HCT116 (cell line): ENCODE measurements at regions not wholly inside any gene's neighbourhood (a gene's known extent, or its start where the extent isn't known, plus 50 kb on each side); places are given as distances from the start of the nearest gene placed in this dataset.

ENCODE experiments used
- ATAC-seq: fragments of 200-7000 bp; cut with Tn5 transposase; 2 replicates; pipeline ENCODE4 v1.9.1; 2020; ENCODE audit warnings: mild to moderate bottlenecking, moderate library complexity
- BruUV-seq: library from RNA; stranded (reverse); fragments of 400-500 nt; replicated peaks from 2 replicates; lab custom pipeline; 2021; lab: Mats Ljungman, UMichigan
- CTCF ChIA-PET: fragments of 300-600 bp; sonication (Branson Sonifier 250); formaldehyde crosslinking; loops from one replicate; lab custom pipeline; 2021; ENCODE audit warnings: antibody characterized with exemption; lab: Charles Lee
- POLR2A ChIA-PET: fragments of 300-600, 350-600 bp; sonication (Branson Sonifier 250); formaldehyde crosslinking; loops from one replicate; lab custom pipeline; 2021; ENCODE audit warnings: antibody characterized with exemption; lab: Charles Lee
- RAD21 ChIA-PET, 2 experiments: fragments of 300-600 bp; sonication (Branson Sonifier 250); formaldehyde crosslinking; loops; one replicate each; lab custom pipeline; 2023; ENCODE audit warnings: low total read pairs in 2 of 2; ENCODE audit not compliant: uncharacterized antibody in 2 of 2, unreplicated experiment in 2 of 2, low non-redundant PET in 1 of 2; lab: Charles Lee
- DNase-seq: peaks from one replicate; pipeline ENCODE4 v3.0.0-alpha.2; 2010; ENCODE audit warnings: low read depth, low spot score
- H2AFZ ChIP-seq: fragments of 200-600 bp; shearing (Covaris generic), sonication (generic); 2 replicates; pipeline ENCODE4 v1.6.1; 2017; ENCODE audit warnings: low read depth, mixed run types, mixed read lengths, antibody characterized with exemption, low read length; ENCODE audit not compliant: poor library complexity, severe bottlenecking
- H3K27ac ChIP-seq: 2 replicates; pipeline ENCODE4 v1.5.1; 2012; ENCODE audit warnings: low read depth, low read length
- H3K27me3 ChIP-seq: fragments of 200-600 bp; sonication (generic); 2 replicates; pipeline ENCODE4 v1.6.1; 2016; ENCODE audit warnings: mixed run types, low read length, mixed read lengths; ENCODE audit not compliant: insufficient read depth
- H3K36me3 ChIP-seq, 2 experiments: fragments of 200-500 bp in 1 of 2; fragments of 200-600 bp in 1 of 2; sonication (Bioruptor generic) in 1 of 2; sonication (generic) in 1 of 2; 2 replicates each; pipeline versions ENCODE4 v1.5.1 to v1.6.1; 2014 to 2016; ENCODE audit warnings: low read length in 2 of 2, inconsistent platforms in 1 of 2, mixed read lengths in 1 of 2, mixed run types in 1 of 2; ENCODE audit not compliant: insufficient read depth in 2 of 2, control insufficient read depth in 1 of 2
- H3K4me1 ChIP-seq, 2 experiments: fragments of 200-600 bp in 1 of 2; sonication (generic) in 1 of 2; 2 replicates each; pipeline versions ENCODE4 v1.5.1 to v1.6.1; 2012 to 2017; ENCODE audit warnings: low read length in 2 of 2, inconsistent platforms in 1 of 2, mild to moderate bottlenecking in 1 of 2, mixed read lengths in 1 of 2, mixed run types in 1 of 2, moderate library complexity in 1 of 2; ENCODE audit not compliant: insufficient read depth in 2 of 2, control insufficient read depth in 1 of 2
- H3K4me2 ChIP-seq: fragments of 200-600 bp; sonication (generic); 2 replicates; pipeline ENCODE4 v1.6.1; 2017; ENCODE audit warnings: mixed run types, low read length, mixed read lengths
- H3K4me3 ChIP-seq, 2 experiments: fragments of 200-600 bp in 1 of 2; sonication (generic) in 1 of 2; replicated peaks in 1 of 2; 2 replicates each; pipeline ENCODE4 v1.5.1; 2011 to 2016; ENCODE audit warnings: low read length in 2 of 2, control low read depth in 1 of 2, low read depth in 1 of 2, mild to moderate bottlenecking in 1 of 2, mixed read lengths in 1 of 2, mixed run types in 1 of 2
- H3K79me2 ChIP-seq: fragments of 200-600 bp; sonication (generic); 2 replicates; pipeline ENCODE4 v1.6.1; 2017; ENCODE audit warnings: mild to moderate bottlenecking, mixed run types, low read length, moderate library complexity, mixed read lengths; ENCODE audit not compliant: insufficient read depth
- H3K9ac ChIP-seq: fragments of 200-600 bp; sonication (generic); 2 replicates; pipeline ENCODE4 v1.6.1; 2016; ENCODE audit warnings: low read length, mixed read lengths
- H3K9me2 ChIP-seq: fragments of 200-600 bp; sonication (generic), shearing (Covaris generic); 2 replicates; pipeline ENCODE4 v1.6.1; 2017; ENCODE audit warnings: mixed run types, mild to moderate bottlenecking, moderate library complexity; ENCODE audit not compliant: insufficient read depth
- H3K9me3 ChIP-seq, 2 experiments: fragments of 200-500 bp in 1 of 2; fragments of 200-600 bp in 1 of 2; sonication (Bioruptor generic) in 1 of 2; sonication (generic) in 1 of 2; 2 replicates each; pipeline ENCODE4 v1.6.1; 2014 to 2017; ENCODE audit warnings: low read length in 2 of 2, mixed read lengths in 2 of 2, inconsistent platforms in 1 of 2, low read depth in 1 of 2, mild to moderate bottlenecking in 1 of 2, mixed run types in 1 of 2, moderate library complexity in 1 of 2; ENCODE audit not compliant: control insufficient read depth in 1 of 2, insufficient read depth in 1 of 2
- H4K20me1 ChIP-seq: fragments of 200-600 bp; sonication (generic), shearing (Covaris generic); 2 replicates; pipeline ENCODE4 v1.6.1; 2017; ENCODE audit warnings: mixed run types, mild to moderate bottlenecking, moderate library complexity; ENCODE audit not compliant: insufficient read depth
- ATF3 ChIP-seq: IDR thresholded peaks from 2 replicates; pipeline ENCODE4 v1.6.1; 2012
- CBX3 ChIP-seq: IDR thresholded peaks from 2 replicates; pipeline ENCODE4 v1.6.1; 2012; ENCODE audit warnings: low read depth
- CEBPB ChIP-seq: IDR thresholded peaks from 2 replicates; pipeline ENCODE4 v1.6.1; 2012; ENCODE audit warnings: low read depth
- CTCF ChIP-seq, 3 experiments: fragments of 200-600 bp in 1 of 3; sonication (generic) in 1 of 3; IDR thresholded peaks in 2 of 3; conservative IDR thresholded peaks in 1 of 3; 2 replicates each; pipeline ENCODE4 v1.5.1; 2012 to 2017; ENCODE audit warnings: low read depth in 2 of 3, low read length in 2 of 3, antibody characterized with exemption in 1 of 3, borderline replicate concordance in 1 of 3, control low read depth in 1 of 3, mild to moderate bottlenecking in 1 of 3, mixed read lengths in 1 of 3, mixed run types in 1 of 3, moderate library complexity in 1 of 3; ENCODE audit not compliant: insufficient read depth in 1 of 3
- EGR1 ChIP-seq: IDR thresholded peaks from 2 replicates; pipeline ENCODE4 v1.6.1; 2012; ENCODE audit warnings: low read depth
- ELF1 ChIP-seq: IDR thresholded peaks from 2 replicates; pipeline ENCODE4 v1.6.1; 2012; ENCODE audit warnings: low read depth, borderline replicate concordance
- EZH2phosphoT487 ChIP-seq: fragments of 200-600 bp; IDR thresholded peaks from 2 replicates; pipeline ENCODE4 v1.6.1; 2018; ENCODE audit warnings: antibody characterized with exemption, borderline replicate concordance
- JUND ChIP-seq: IDR thresholded peaks from 2 replicates; pipeline ENCODE4 v1.6.1; 2012
- MAX ChIP-seq: IDR thresholded peaks from 2 replicates; pipeline ENCODE4 v1.6.1; 2012
- POLR2A ChIP-seq: IDR thresholded peaks from 2 replicates; pipeline ENCODE4 v1.7.0; 2011; ENCODE audit warnings: borderline replicate concordance; ENCODE audit not compliant: insufficient read depth, insufficient read length; ENCODE audit errors: extremely low read depth
- POLR2AphosphoS5 ChIP-seq: IDR thresholded peaks from 2 replicates; pipeline ENCODE4 v1.6.1; 2011; ENCODE audit warnings: mild to moderate bottlenecking, low read depth, low read length, moderate library complexity
- RAD21 ChIP-seq: IDR thresholded peaks from 2 replicates; pipeline ENCODE4 v1.6.1; 2012; ENCODE audit warnings: low read depth, mild to moderate bottlenecking
- REST ChIP-seq: IDR thresholded peaks from 2 replicates; pipeline ENCODE4 v1.6.1; 2012; ENCODE audit warnings: low read depth
- SP1 ChIP-seq: IDR thresholded peaks from 2 replicates; pipeline ENCODE4 v1.6.1; 2012; ENCODE audit warnings: low read depth
- YY1 ChIP-seq: IDR thresholded peaks from 2 replicates; pipeline ENCODE4 v1.6.1; 2011; ENCODE audit warnings: low read length, low read depth, moderate library complexity, mild to moderate bottlenecking; ENCODE audit not compliant: insufficient replicate concordance; ENCODE audit errors: extremely low read depth
- ZBTB33 ChIP-seq: IDR thresholded peaks from 2 replicates; pipeline ENCODE4 v1.6.1; 2011; ENCODE audit warnings: mild to moderate bottlenecking, low read length, moderate library complexity; ENCODE audit not compliant: insufficient replicate concordance; ENCODE audit errors: extremely low read depth
- ZNF274 ChIP-seq: fragments of 200-500 bp; sonication (Bioruptor generic); IDR thresholded peaks from 2 replicates; pipeline ENCODE4 v1.6.1; 2014; ENCODE audit warnings: mild to moderate bottlenecking, low read depth, low read length, inconsistent platforms
- intact Hi-C: fragments of 100-400 bp; cut with micrococcal nuclease; formaldehyde crosslinking; loops from 2 replicates; pipeline ENCODE4 v1.10.0; 2022

GRCh38 chr2:12964904-12965539 lies 248.3 kb downstream of the TRIB2 start:
- ATAC-seq (no peak), DNase-seq (no peak)
- H3K4me3 ChIP-seq: no peak overlapping the region
- POLR2A ChIA-PET: no interaction called here
- no peak overlapping the region; the same call in 1 of the 2 replicates for H3K4me2 ChIP-seq
- intact Hi-C loops: no loop called here
- no peak overlapping the region for H3K27ac ChIP-seq
- no peaks in the 10 kb centered on the region for H3K27me3 ChIP-seq
- H2AFZ ChIP-seq: no peak overlapping the region
- no TSS peak for BruUV-seq
- CTCF ChIA-PET: no interaction called here
- H3K79me2 ChIP-seq: no peaks in the 10 kb centered on the region
- H4K20me1 ChIP-seq: no peaks in the 10 kb centered on the region
- H3K9me3 ChIP-seq: no peaks in the 10 kb centered on the region
- H3K36me3 ChIP-seq: no peaks in the 10 kb centered on the region
- peaks cover 2 to 6% of the 10 kb centered on the region in 2 experiments; a peak in 1 of 4 replicates for H3K4me1 ChIP-seq
- TF ChIP-seq ATF3 (no peak), EGR1 (no peak), ZNF274 (no peak), SP1 (no peak), CEBPB (no peak), MAX (no peak), ELF1 (no peak), POLR2AphosphoS5 (no peak), YY1 (no peak), JUND (no peak), ZBTB33 (no peak), EZH2phosphoT487 (no peak), CBX3 (no peak), CTCF (IDR thresholded peaks at IDR 0.05 in 2 of 3, conservative IDR thresholded peaks at IDR 0.05 in 1 of 3; ENCODE audit: borderline replicate concordance in 1 of 3, insufficient read depth in 1 of 3, low read depth in 2 of 3, low read length in 2 of 3) (no peak), REST (no peak), POLR2A (no peak), RAD21 (no peak)
- H3K9me2 ChIP-seq: no peaks in the 10 kb centered on the region
- H3K9ac ChIP-seq: no peak overlapping the region
- RAD21 ChIA-PET: no interaction called here
